Heart left ventricle (tissue), 13 donors: ENCODE measurements at regions not wholly inside any gene's neighbourhood (a gene's known extent, or its start where the extent isn't known, plus 50 kb on each side); places are given as distances from the start of the nearest gene placed in this dataset.

Experiments used
- POLR2A ChIP-seq, 2 donors: fragments of 450-650 bp; IDR thresholded peaks; one replicate each; pipeline ENCODE4 v1.6.1; 2017; ENCODE audit warnings: antibody characterized with exemption in 2 of 2, mild to moderate bottlenecking in 2 of 2, moderate library complexity in 2 of 2
- TF ChIP-seq, protein P1 (sequence below), 12 donors: fragments of 200-600 bp; sonication (generic) in 4 of 12; IDR thresholded peaks; one replicate each; pipeline versions ENCODE4 v1.5.0 to v1.8.0; 2018 to 2022; ENCODE audit warnings: antibody characterized with exemption in 12 of 12, mild to moderate bottlenecking in 5 of 12
- donor health status: ischemic (EF 13 %, LVEDD 7.1; RV severe dilation, severe dysfunction).
- donor health status: DM: no; HTN: yes; CAD: no.
- donor health status: DM: no; HTN: no; CAD: no.
- donor health status: ischemic (EF 25% LVEDD 6.9; RV normal size, moderate dysfunction).
- donor health status: ischemic (EF 25% LVEDD 5.7; RV mildly dilated, moderate dysfunction).
- donor health status: ischemic (EF 35%, LVEDD 5.7; RV mildly dilated, moderate dysfunction).
- donor health status: nonischemic (EF 11% LVEDD 7.7; RV severe dilation, severe dysfunction).
- donor health status: DM: yes; HTN: yes; CAD: no.
- donor health status: PGD.
- donor health status: ischemic (EF 29% LVEDD 5.4; RV normal size, mild dysfunction).
- donor health status: nonischemic (EF 23%, LVEDD 6.1; RV moderate dilation, normal function).

DNA sequence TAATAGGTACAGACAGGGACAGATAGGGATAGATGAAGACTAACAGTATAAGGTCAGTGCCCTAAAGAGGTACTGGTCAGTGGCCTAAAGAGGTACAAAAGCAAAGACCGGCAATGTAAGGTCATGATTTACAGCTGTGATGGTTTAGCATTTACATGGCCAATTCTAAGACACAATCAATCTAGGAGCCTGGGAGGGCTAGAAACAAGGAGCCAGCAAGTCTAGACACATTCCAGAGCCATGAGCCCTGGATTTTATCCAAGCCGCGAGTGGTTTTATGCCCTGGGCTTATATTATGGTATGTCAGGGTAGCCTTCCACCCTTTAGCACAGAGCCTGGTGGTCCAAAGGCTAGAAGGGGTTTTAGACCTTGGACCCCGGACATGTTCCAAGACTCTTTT is 124.2 kb downstream of the CBLN2 start:
- TF ChIP-seq, protein P1, sequence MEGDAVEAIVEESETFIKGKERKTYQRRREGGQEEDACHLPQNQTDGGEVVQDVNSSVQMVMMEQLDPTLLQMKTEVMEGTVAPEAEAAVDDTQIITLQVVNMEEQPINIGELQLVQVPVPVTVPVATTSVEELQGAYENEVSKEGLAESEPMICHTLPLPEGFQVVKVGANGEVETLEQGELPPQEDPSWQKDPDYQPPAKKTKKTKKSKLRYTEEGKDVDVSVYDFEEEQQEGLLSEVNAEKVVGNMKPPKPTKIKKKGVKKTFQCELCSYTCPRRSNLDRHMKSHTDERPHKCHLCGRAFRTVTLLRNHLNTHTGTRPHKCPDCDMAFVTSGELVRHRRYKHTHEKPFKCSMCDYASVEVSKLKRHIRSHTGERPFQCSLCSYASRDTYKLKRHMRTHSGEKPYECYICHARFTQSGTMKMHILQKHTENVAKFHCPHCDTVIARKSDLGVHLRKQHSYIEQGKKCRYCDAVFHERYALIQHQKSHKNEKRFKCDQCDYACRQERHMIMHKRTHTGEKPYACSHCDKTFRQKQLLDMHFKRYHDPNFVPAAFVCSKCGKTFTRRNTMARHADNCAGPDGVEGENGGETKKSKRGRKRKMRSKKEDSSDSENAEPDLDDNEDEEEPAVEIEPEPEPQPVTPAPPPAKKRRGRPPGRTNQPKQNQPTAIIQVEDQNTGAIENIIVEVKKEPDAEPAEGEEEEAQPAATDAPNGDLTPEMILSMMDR (IDR thresholded peaks at IDR 0.05): no peak
- no peak for TF ChIP-seq POLR2A (IDR thresholded peaks at IDR 0.05)
